ENCODE measurements at regions not wholly inside any gene's neighbourhood (a gene's known extent, or its start where the extent isn't known, plus 50 kb on each side); places are given as distances from the start of the nearest gene placed in this dataset.
A peak's percentile ranks its signal among the peaks of the same experiment; 100 is the strongest.

GRCh38 chr14:76708028-76708427 is 53.2 kb upstream of the VASH1 start:
- in situ Hi-C loops (cut with HindIII; ENCODE audit: low pct_unique_long_range_greater_than_20kb, low sequenced_read_pairs) = no loop called here
- DNase-seq (ENCODE audit: low read depth, low spot score) = no peak

- DNase-seq (ENCODE audit: low read depth, low spot score) = no peak
- in situ Hi-C loops (cut with HindIII; ENCODE audit: low pct_unique_long_range_greater_than_20kb, low sequenced_read_pairs) = no loop called here
Observed at GRCh38 chr14:76708771-76709170, 52.5 kb upstream of the VASH1 start.

DNA sequence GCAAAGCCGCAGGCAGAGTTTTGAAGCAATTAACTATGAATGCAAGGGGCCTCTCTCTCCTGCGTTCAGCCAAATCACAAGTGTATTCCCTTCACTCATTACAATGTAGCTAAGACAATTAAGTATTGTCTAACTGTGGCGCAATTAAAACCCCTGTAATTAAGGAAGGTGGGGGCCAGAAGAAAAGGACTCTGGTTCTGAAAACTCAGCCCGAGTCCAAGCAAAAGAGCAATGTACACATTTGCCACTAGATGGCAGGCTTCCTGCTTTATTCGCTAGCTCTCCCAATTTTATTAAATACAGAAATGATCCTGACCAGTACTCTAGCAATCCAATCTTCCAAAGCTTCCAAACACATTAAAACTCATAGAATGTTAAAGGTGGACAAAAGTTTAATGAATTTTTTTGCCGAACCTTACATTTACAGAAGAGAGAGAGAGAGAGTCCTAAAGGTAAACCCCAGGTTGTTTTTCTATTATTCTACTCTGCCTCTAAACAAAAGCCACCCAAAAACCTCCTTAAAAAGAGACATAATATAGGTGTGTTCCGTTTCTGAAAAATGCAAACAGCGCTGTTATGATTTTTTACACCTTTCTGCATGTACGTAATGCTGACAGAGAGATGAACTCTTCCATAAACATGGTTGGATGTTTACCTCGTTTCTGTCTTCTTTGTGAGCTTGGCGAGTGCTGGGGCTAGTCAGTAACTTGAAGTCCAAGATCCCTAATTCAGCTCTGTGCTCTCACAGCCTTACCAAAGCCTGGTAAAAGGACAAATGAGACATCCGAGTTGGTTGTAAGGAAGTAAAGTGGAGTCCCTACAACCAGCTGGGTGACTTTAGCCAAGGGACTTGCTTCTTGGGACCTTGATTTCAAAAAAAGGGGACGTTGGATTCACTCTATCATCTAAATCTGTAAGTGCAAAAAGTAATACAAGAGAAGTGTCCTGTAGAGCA is 50.9 kb upstream of the VASH1 start:
- in situ Hi-C loops (cut with HindIII; ENCODE audit: low pct_unique_long_range_greater_than_20kb, low sequenced_read_pairs) = no loop called here
- peak; percentile 58 for DNase-seq (ENCODE audit: low read depth, low spot score)

All from SK-MEL-5 (cell line).